AG04450 (cell line): ENCODE measurements at regions not wholly inside any gene's neighbourhood (a gene's known extent, or its start where the extent isn't known, plus 50 kb on each side); places are given as distances from the start of the nearest gene placed in this dataset.
"Not testable (repeated sequence)": the region's sequence is repeated elsewhere in the genome, so short reads cannot be mapped to it uniquely, and the experiment has no call there.

ENCODE experiments used
- CTCF ChIA-PET: fragments of 300-600, 350-600 bp; formaldehyde crosslinking; extraction: SDS; loops from one replicate; lab custom pipeline; 2022; ENCODE audit warnings: antibody characterized with exemption, inconsistent platforms; lab: Charles Lee
- POLR2A ChIA-PET: fragments of 350-600 bp; formaldehyde crosslinking; extraction: SDS; loops from one replicate; lab custom pipeline; 2021; ENCODE audit warnings: antibody characterized with exemption, inconsistent platforms; lab: Yijun Ruan, JAX
- DNase-seq: peaks from one replicate; pipeline ENCODE4 v3.0.0-alpha.2; 2011; ENCODE audit warnings: low read depth, low spot score
- H3K27ac ChIP-seq: one replicate; pipeline ENCODE4 v1.5.1; 2012; ENCODE audit warnings: low read depth, low read length, control low read depth
- H3K27me3 ChIP-seq: one replicate; pipeline ENCODE4 v1.6.0; 2012; ENCODE audit warnings: low read length; ENCODE audit not compliant: control insufficient read depth, insufficient read depth
- H3K4me3 ChIP-seq: 2 replicates; pipeline ENCODE4 v1.5.1; 2011; ENCODE audit warnings: mild to moderate bottlenecking, low read depth, low read length, control low read depth
- H3K9me3 ChIP-seq: 2 replicates; pipeline ENCODE4 v1.5.1; 2012; ENCODE audit warnings: low read length; ENCODE audit not compliant: control insufficient read depth, insufficient read depth
- CTCF ChIP-seq: IDR thresholded peaks from 2 replicates; pipeline ENCODE4 v1.5.1; 2011; ENCODE audit warnings: low read depth, low read length, control low read depth, inconsistent platforms

- DNase-seq = no peak
Observed at GRCh38 chr14:105913221-105913620, 386.8 kb downstream of the TMEM121 start.

GRCh38 chr14:105913861-105914260 lies 387.5 kb downstream of the TMEM121 start:
- no peaks in the 10 kb centered on the region for H3K27me3 ChIP-seq
- no peak overlapping the region for H3K4me3 ChIP-seq
- H3K27ac ChIP-seq = no peak overlapping the region
- CTCF ChIA-PET = no interaction called here
- peaks cover 91% of the 10 kb centered on the region for H3K9me3 ChIP-seq
- POLR2A ChIA-PET = no interaction called here
- DNase-seq = no peak
- TF ChIP-seq CTCF = no peak

More at GRCh38 chr14:105913221-105913620, 386.8 kb downstream of the TMEM121 start:
- H3K4me3 ChIP-seq = no peak overlapping the region
- no peak for TF ChIP-seq CTCF
- no peaks in the 10 kb centered on the region for H3K27me3 ChIP-seq
- POLR2A ChIA-PET = no interaction called here
- peaks cover 91% of the 10 kb centered on the region for H3K9me3 ChIP-seq
- H3K27ac ChIP-seq = no peak overlapping the region
- CTCF ChIA-PET = no interaction called here

- peaks cover 91% of the 10 kb centered on the region for H3K9me3 ChIP-seq
- DNase-seq, CTCF ChIA-PET, H3K27me3 ChIP-seq, H3K4me3 ChIP-seq, POLR2A ChIA-PET, H3K27ac ChIP-seq: not testable (repeated sequence)
Observed at GRCh38 chr14:105914281-105914680, 387.9 kb downstream of the TMEM121 start.

- ChIA-PET POLR2A (no interaction called here), CTCF (no interaction called here)
- TF ChIP-seq CTCF = no peak
- Histone ChIP-seq H3K9me3 (peaks cover 91% of the 10 kb centered on the region), H3K27ac (no peak overlapping the region), H3K27me3 (no peaks in the 10 kb centered on the region), H3K4me3 (no peak overlapping the region)
- DNase-seq = no peak
Observed at GRCh38 chr14:105914738-105915385, 388.5 kb downstream of the TMEM121 start.

GRCh38 chr14:105915546-105915945 lies 389.2 kb downstream of the TMEM121 start:
- POLR2A ChIA-PET, H3K27ac ChIP-seq, CTCF ChIA-PET, H3K27me3 ChIP-seq, DNase-seq, H3K4me3 ChIP-seq: not testable (repeated sequence)
- peaks cover 91% of the 10 kb centered on the region for H3K9me3 ChIP-seq

- H3K4me3 ChIP-seq, DNase-seq, CTCF ChIA-PET, POLR2A ChIA-PET, H3K27me3 ChIP-seq, H3K27ac ChIP-seq: not testable (repeated sequence)
- H3K9me3 ChIP-seq = peaks cover 89% of the 10 kb centered on the region
Observed at GRCh38 chr14:105917136-105917932, 391.0 kb downstream of the TMEM121 start.
